Smooth muscle cell (in vitro differentiated cells): ENCODE measurements at regions not wholly inside any gene's neighbourhood (a gene's known extent, or its start where the extent isn't known, plus 50 kb on each side); places are given as distances from the start of the nearest gene placed in this dataset.

Source experiments
- DNase-seq: peaks from one replicate; lab custom pipeline; 2025; ENCODE audit not compliant: unreplicated experiment; lab: John Stamatoyannopoulos, UW
- H2AFZ ChIP-seq: fragments of 200-600 bp; sonication (generic); 2 replicates; pipeline ENCODE4 v1.6.0; 2016; ENCODE audit warnings: antibody characterized with exemption, low read depth, mild to moderate bottlenecking
- H3F3A ChIP-seq: fragments of 200-600 bp; sonication (generic); 2 replicates; pipeline ENCODE4 v1.6.0; 2017; ENCODE audit warnings: antibody characterized with exemption, low read depth
- H3K27ac ChIP-seq: fragments of 200-600 bp; sonication (generic); 2 replicates; pipeline ENCODE4 v1.5.1; 2016; ENCODE audit warnings: low read depth, mild to moderate bottlenecking
- H3K27me3 ChIP-seq: fragments of 200-600 bp; sonication (generic); 2 replicates; pipeline ENCODE4 v1.6.1; 2016; ENCODE audit warnings: low read depth, mild to moderate bottlenecking
- H3K36me3 ChIP-seq: fragments of 200-600 bp; sonication (generic); 2 replicates; pipeline ENCODE4 v1.5.1; 2016; ENCODE audit warnings: low read depth
- H3K4me1 ChIP-seq: fragments of 200-600 bp; sonication (generic); 2 replicates; pipeline ENCODE4 v1.5.1; 2016; ENCODE audit warnings: low read depth
- H3K4me2 ChIP-seq: fragments of 200-600 bp; sonication (generic); 2 replicates; pipeline ENCODE4 v1.6.0; 2016; ENCODE audit warnings: mild to moderate bottlenecking
- H3K4me3 ChIP-seq: fragments of 200-600 bp; sonication (generic); 2 replicates; pipeline ENCODE4 v1.5.1; 2016; ENCODE audit warnings: mild to moderate bottlenecking
- H3K79me2 ChIP-seq: fragments of 200-600 bp; sonication (generic); 2 replicates; pipeline ENCODE4 v1.6.0; 2016; ENCODE audit warnings: low read depth, mild to moderate bottlenecking
- H3K9ac ChIP-seq: fragments of 200-600 bp; sonication (generic); 2 replicates; pipeline ENCODE4 v1.6.0; 2016; ENCODE audit warnings: low read depth
- H3K9me3 ChIP-seq: fragments of 200-600 bp; sonication (generic); replicated peaks from 2 replicates; pipeline ENCODE4 v1.5.1; 2016; ENCODE audit warnings: low read depth
- H4K20me1 ChIP-seq: fragments of 200-600 bp; sonication (generic); 2 replicates; pipeline ENCODE4 v1.6.0; 2016; ENCODE audit warnings: low read depth
- CTCF ChIP-seq: fragments of 200-600 bp; sonication (generic); IDR thresholded peaks from 2 replicates; pipeline ENCODE4 v1.5.1; 2017; ENCODE audit warnings: borderline replicate concordance, mild to moderate bottlenecking, antibody characterized with exemption; ENCODE audit not compliant: insufficient read depth, poor library complexity, severe bottlenecking
- WGBS: methylation state at CpG from one replicate; pipeline ENCODE4 v1.1.7; 2016; ENCODE audit warnings: low lambda C conversion rate; 5-methylcytosine and 5-hydroxymethylcytosine counted together

- Histone ChIP-seq H3K9ac (no peak overlapping the region), H3K4me1 (no peaks in the 10 kb centered on the region), H3K4me2 (no peak overlapping the region), H3K9me3 (no peaks in the 10 kb centered on the region), H3K27me3 (no peaks in the 10 kb centered on the region), H4K20me1 (no peaks in the 10 kb centered on the region), H3F3A (no peaks in the 10 kb centered on the region), H3K4me3 (no peak overlapping the region), H2AFZ (peak overlapping the region; percentile 73), H3K27ac (no peak overlapping the region), H3K36me3 (no peaks in the 10 kb centered on the region), H3K79me2 (no peaks in the 10 kb centered on the region)
- DNase-seq, result no peak
- WGBS, result 12% methylated on average over 3 of the region's 3 CpGs
- TF ChIP-seq CTCF, result peak; percentile 42
These were observed 1215.9 kb downstream of the EFNA5 start for GRCh38 chr5:106454651-106455415.

- Histone ChIP-seq H3K36me3 (no peaks in the 10 kb centered on the region), H3K4me2 (no peak overlapping the region), H3F3A (no peaks in the 10 kb centered on the region), H3K9ac (no peak overlapping the region), H3K4me3 (no peak overlapping the region), H3K27me3 (no peaks in the 10 kb centered on the region), H2AFZ (no peak overlapping the region), H3K79me2 (no peaks in the 10 kb centered on the region), H3K4me1 (no peaks in the 10 kb centered on the region), H3K27ac (no peak overlapping the region), H4K20me1 (no peaks in the 10 kb centered on the region), H3K9me3 (no peaks in the 10 kb centered on the region)
- 89% methylated on average over 1 of the region's 1 CpG for WGBS
- TF ChIP-seq CTCF, result no peak
- no peak for DNase-seq
These were observed 1216.7 kb downstream of the EFNA5 start for GRCh38 chr5:106454050-106454449.

GRCh38 chr5:106451998-106452397, 1218.7 kb downstream of the EFNA5 start:
- no peak for TF ChIP-seq CTCF
- H3K4me2 ChIP-seq, result peak overlapping the region; percentile 40
- no peak overlapping the region for H3K27ac ChIP-seq
- H3K4me1 ChIP-seq, result no peaks in the 10 kb centered on the region
- 37% methylated on average over 5 of the region's 5 CpGs for WGBS
- H2AFZ ChIP-seq, result peak overlapping the region; percentile 8
- no peaks in the 10 kb centered on the region for H3K27me3 ChIP-seq
- no peaks in the 10 kb centered on the region for H4K20me1 ChIP-seq
- H3K4me3 ChIP-seq, result no peak overlapping the region
- no peaks in the 10 kb centered on the region for H3K36me3 ChIP-seq
- no peak for DNase-seq
- no peaks in the 10 kb centered on the region for H3F3A ChIP-seq
- no peaks in the 10 kb centered on the region for H3K9me3 ChIP-seq
- no peak overlapping the region for H3K9ac ChIP-seq
- no peaks in the 10 kb centered on the region for H3K79me2 ChIP-seq

GRCh38 chr5:106443746-106444145, 1227.0 kb downstream of the EFNA5 start:
- H3K79me2 ChIP-seq, result no peaks in the 10 kb centered on the region
- no peaks in the 10 kb centered on the region for H3F3A ChIP-seq
- H3K4me3 ChIP-seq, result no peak overlapping the region
- H3K9ac ChIP-seq, result no peak overlapping the region
- no peaks in the 10 kb centered on the region for H3K9me3 ChIP-seq
- H3K27me3 ChIP-seq, result no peaks in the 10 kb centered on the region
- H3K4me1 ChIP-seq, result no peaks in the 10 kb centered on the region
- H4K20me1 ChIP-seq, result no peaks in the 10 kb centered on the region
- no peak overlapping the region for H3K27ac ChIP-seq
- H3K36me3 ChIP-seq, result no peaks in the 10 kb centered on the region
- no peak overlapping the region for H3K4me2 ChIP-seq
- 77% methylated on average over 2 of the region's 2 CpGs for WGBS
- no peak for DNase-seq
- H2AFZ ChIP-seq, result peak overlapping the region; percentile 38
- TF ChIP-seq CTCF, result no peak
